Mesodermal cell (in vitro differentiated cells): ENCODE measurements at regions not wholly inside any gene's neighbourhood (a gene's known extent, or its start where the extent isn't known, plus 50 kb on each side); places are given as distances from the start of the nearest gene placed in this dataset.
A peak's percentile ranks its signal among the peaks of the same experiment; 100 is the strongest.

ENCODE experiments used
- H3K27ac ChIP-seq: 2 replicates; pipeline ENCODE4 v1.7.0; 2013; ENCODE audit warnings: mild to moderate bottlenecking, low read depth, low read length, moderate library complexity; ENCODE audit not compliant: severe bottlenecking
- H3K36me3 ChIP-seq: 2 replicates; pipeline ENCODE4 v1.7.1; 2013; ENCODE audit warnings: mild to moderate bottlenecking, low read length, moderate library complexity; ENCODE audit not compliant: control insufficient read depth, insufficient read depth
- H3K4me1 ChIP-seq: one replicate; pipeline ENCODE4 v1.7.1; 2013; ENCODE audit warnings: mild to moderate bottlenecking, low read length; ENCODE audit not compliant: insufficient read depth, control insufficient read depth, poor library complexity, severe bottlenecking
- H3K4me3 ChIP-seq: 2 replicates; pipeline ENCODE4 v1.7.0; 2013; ENCODE audit warnings: low read length, control low read depth, mild to moderate bottlenecking; ENCODE audit not compliant: insufficient read depth, poor library complexity, severe bottlenecking; ENCODE audit errors: extremely low read depth
- H3K9me3 ChIP-seq: 2 replicates; pipeline ENCODE4 v1.7.1; 2013; ENCODE audit warnings: mild to moderate bottlenecking, low read length, moderate library complexity; ENCODE audit not compliant: control insufficient read depth
- WGBS, 2 experiments: methylation state at CpG; one replicate each; pipeline ENCODE4 v1.1.5; 2013; ENCODE audit warnings: missing lambda C conversion rate in 2 of 2; ENCODE audit not compliant: insufficient coverage in 2 of 2; 5-methylcytosine and 5-hydroxymethylcytosine counted together

GRCh38 chrX:51437521-51437920 is 58.9 kb downstream of the NUDT11 start:
- Histone ChIP-seq H3K4me1 (no peaks in the 10 kb centered on the region), H3K36me3 (no peaks in the 10 kb centered on the region), H3K4me3 (no peak overlapping the region), H3K27ac (no peak overlapping the region), H3K9me3 (no peaks in the 10 kb centered on the region)
- no CpG with 5 or more reads among the region's 1 CpG for WGBS, 2 experiments

DNA sequence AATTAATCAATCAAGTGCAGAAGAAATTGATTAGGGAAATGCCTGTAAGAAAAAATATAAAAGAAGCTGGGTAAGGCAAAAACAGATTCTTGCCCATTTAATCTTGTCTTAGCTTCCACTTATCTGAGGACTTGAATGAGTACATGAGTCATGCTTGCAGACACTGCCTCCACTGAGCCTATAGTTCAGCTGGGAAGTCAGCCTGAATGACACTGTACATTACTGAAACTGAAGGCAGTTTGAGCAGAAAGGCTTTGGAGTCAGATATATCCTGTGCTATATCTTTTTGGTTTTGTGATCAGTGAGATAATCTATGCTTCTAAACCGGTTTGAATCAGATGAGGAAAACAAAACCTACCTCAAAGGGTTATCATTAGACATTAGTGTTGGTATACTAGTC is 61.3 kb downstream of the NUDT11 start:
- H3K4me3 ChIP-seq = no peak overlapping the region
- WGBS, 2 experiments = no CpG with 5 or more reads among the region's 1 CpG
- no peak overlapping the region for H3K27ac ChIP-seq
- H3K4me1 ChIP-seq = no peaks in the 10 kb centered on the region
- no peaks in the 10 kb centered on the region for H3K9me3 ChIP-seq
- H3K36me3 ChIP-seq = no peaks in the 10 kb centered on the region

DNA sequence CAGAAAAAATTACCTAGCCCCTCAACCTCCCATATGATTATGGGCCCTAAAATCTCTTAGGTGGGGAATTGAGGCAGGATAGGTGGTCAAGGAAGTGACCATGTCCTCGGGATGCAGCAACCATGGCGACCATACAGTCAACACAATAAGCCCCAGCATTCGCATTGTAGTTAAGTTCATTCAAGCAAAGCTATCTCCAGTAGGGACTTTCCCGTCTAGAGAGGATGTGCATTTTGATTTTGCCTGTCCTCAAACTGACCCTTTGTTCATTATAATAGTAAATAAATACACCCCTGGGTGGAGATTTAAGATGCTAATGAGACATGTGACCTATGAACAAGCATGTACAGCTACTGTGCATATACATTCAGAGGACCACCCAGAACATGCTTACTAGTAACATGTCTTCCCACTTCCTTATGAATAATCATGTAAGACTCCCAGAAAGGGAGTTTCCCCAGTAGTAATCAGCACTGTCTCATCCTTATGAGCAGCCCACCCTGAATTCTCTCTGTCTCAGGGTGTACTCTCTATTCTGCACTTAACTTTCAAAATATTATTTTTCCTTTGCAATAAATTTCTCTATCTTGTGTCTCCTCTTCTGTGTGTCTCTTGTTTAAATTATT is 74.3 kb downstream of the NUDT11 start:
- WGBS, 2 experiments = no CpG with 5 or more reads among the region's 4 CpGs
- no peaks in the 10 kb centered on the region for H3K4me1 ChIP-seq
- no peaks in the 10 kb centered on the region for H3K36me3 ChIP-seq
- no peaks in the 10 kb centered on the region for H3K9me3 ChIP-seq
- no peak overlapping the region for H3K4me3 ChIP-seq
- H3K27ac ChIP-seq = no peak overlapping the region

GRCh38 chrX:51420610-51421009 is 75.8 kb downstream of the NUDT11 start:
- Histone ChIP-seq H3K4me1 (no peaks in the 10 kb centered on the region), H3K9me3 (no peaks in the 10 kb centered on the region), H3K27ac (no peak overlapping the region), H3K36me3 (no peaks in the 10 kb centered on the region), H3K4me3 (no peak overlapping the region)
- WGBS, 2 experiments = 3% methylated on average over 4 of the region's 5 CpGs; no CpG with 5 or more reads in 1 of the 2 experiments

GRCh38 chrX:51408462-51408861 is 75.8 kb downstream of the NUDT10 start:
- no peaks in the 10 kb centered on the region for H3K36me3 ChIP-seq
- H3K4me3 ChIP-seq = no peak overlapping the region
- H3K9me3 ChIP-seq = no peaks in the 10 kb centered on the region
- no peak overlapping the region for H3K27ac ChIP-seq
- H3K4me1 ChIP-seq = no peaks in the 10 kb centered on the region
- WGBS, 2 experiments = 97% methylated on average over 5 of the region's 5 CpGs; no CpG with 5 or more reads in 1 of the 2 experiments

GRCh38 chrX:51407520-51408409 is 75.1 kb downstream of the NUDT10 start:
- Histone ChIP-seq H3K36me3 (no peaks in the 10 kb centered on the region), H3K27ac (no peak overlapping the region), H3K9me3 (no peaks in the 10 kb centered on the region), H3K4me3 (no peak overlapping the region), H3K4me1 (no peaks in the 10 kb centered on the region)
- 95% methylated on average over 22 to 50 of the region's 54 CpGs for WGBS, 2 experiments

GRCh38 chrX:51406688-51407519 is 74.3 kb downstream of the NUDT10 start:
- Histone ChIP-seq H3K9me3 (no peaks in the 10 kb centered on the region), H3K36me3 (no peaks in the 10 kb centered on the region), H3K4me1 (no peaks in the 10 kb centered on the region), H3K27ac (no peak overlapping the region), H3K4me3 (no peak overlapping the region)
- WGBS, 2 experiments = 93 to 94% methylated on average over 11 to 24 of the region's 54 CpGs

DNA sequence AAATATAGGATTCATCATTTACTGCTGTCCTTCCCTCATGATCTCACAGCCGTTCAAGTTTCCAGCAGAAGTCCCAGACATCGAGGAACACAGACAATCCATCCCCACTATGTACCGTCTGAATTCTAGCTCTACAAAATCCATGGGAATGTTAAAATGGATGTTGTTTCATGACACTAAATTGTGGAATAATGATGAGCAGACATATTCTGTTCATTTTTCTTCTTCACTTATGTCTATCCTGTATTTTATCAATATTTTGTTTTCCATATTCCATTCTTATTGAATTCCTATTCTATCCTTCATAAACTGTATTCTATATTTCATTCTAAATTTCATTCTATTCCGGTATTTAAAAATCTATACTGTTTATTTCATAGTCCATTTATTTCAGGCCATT is 71.8 kb downstream of the NUDT10 start:
- no peaks in the 10 kb centered on the region for H3K4me1 ChIP-seq
- no peak overlapping the region for H3K27ac ChIP-seq
- WGBS, 2 experiments = no CpG with 5 or more reads among the region's 4 CpGs
- no peaks in the 10 kb centered on the region for H3K9me3 ChIP-seq
- H3K4me3 ChIP-seq = no peak overlapping the region
- no peaks in the 10 kb centered on the region for H3K36me3 ChIP-seq

- Histone ChIP-seq H3K36me3 (no peaks in the 10 kb centered on the region), H3K4me3 (peak overlapping the region; percentile 22), H3K27ac (no peak overlapping the region), H3K4me1 (no peaks in the 10 kb centered on the region), H3K9me3 (no peaks in the 10 kb centered on the region)
- WGBS, 2 experiments = 67 to 71% methylated on average over 13 to 28 of the region's 50 CpGs
These were observed 63.4 kb downstream of the NUDT10 start for GRCh38 chrX:51395810-51396728.

GRCh38 chrX:51395480-51395809 is 62.8 kb downstream of the NUDT10 start:
- no peaks in the 10 kb centered on the region for H3K9me3 ChIP-seq
- H3K36me3 ChIP-seq = no peaks in the 10 kb centered on the region
- WGBS, 2 experiments = no CpG with 5 or more reads among the region's 4 CpGs
- H3K4me3 ChIP-seq = no peak overlapping the region
- no peak overlapping the region for H3K27ac ChIP-seq
- H3K4me1 ChIP-seq = no peaks in the 10 kb centered on the region
